Activated naive CD4-positive, alpha-beta T cell treated with anti-CD3 and anti-CD28 coated beads, Interleukin-2, amount 50 U/mL, for 72 hours (primary cell): ENCODE measurements at regions not wholly inside any gene's neighbourhood (a gene's known extent, or its start where the extent isn't known, plus 50 kb on each side); places are given as distances from the start of the nearest gene placed in this dataset.

Experiments
- ATAC-seq, 2 donors: fragments of 150-1000 bp; cut with Tn5 transposase; 2 replicates each; pipeline ENCODE4 v1.10.0; 2021; ENCODE audit warnings: mild to moderate bottlenecking in 2 of 2, moderate library complexity in 2 of 2
- DNase-seq, 2 donors: peaks; one replicate each; pipeline ENCODE4 v3.0.0; 2021 to 2022; ENCODE audit warnings: low spot score in 2 of 2
- H3K27ac Mint-ChIP-seq, 2 donors: one replicate each; pipeline ENCODE4 v1.8.0; 2022; ENCODE audit warnings: mild to moderate bottlenecking in 2 of 2, mixed read lengths in 2 of 2
- H3K36me3 Mint-ChIP-seq, 2 donors: one replicate each; pipeline ENCODE4 v1.8.0; 2022; ENCODE audit warnings: mixed read lengths in 2 of 2
- H3K9me3 Mint-ChIP-seq, 2 donors: one replicate each; pipeline ENCODE4 v1.8.0; 2022; ENCODE audit warnings: mixed read lengths in 2 of 2

GRCh38 chr18:76223403-76223802 is 271.6 kb downstream of the ZNF516 start:
- Mint-ChIP-seq H3K36me3 (no peaks in the 10 kb centered on the region), H3K27ac (no peak overlapping the region), H3K9me3 (no peaks in the 10 kb centered on the region)
- ATAC-seq (no peak), DNase-seq (no peak)

GRCh38 chr18:76219023-76219422 is 276.0 kb downstream of the ZNF516 start:
- no peaks in the 10 kb centered on the region for H3K36me3 Mint-ChIP-seq
- no peak overlapping the region for H3K27ac Mint-ChIP-seq
- H3K9me3 Mint-ChIP-seq = no peaks in the 10 kb centered on the region
- DNase-seq (no peak), ATAC-seq (no peak)

DNA sequence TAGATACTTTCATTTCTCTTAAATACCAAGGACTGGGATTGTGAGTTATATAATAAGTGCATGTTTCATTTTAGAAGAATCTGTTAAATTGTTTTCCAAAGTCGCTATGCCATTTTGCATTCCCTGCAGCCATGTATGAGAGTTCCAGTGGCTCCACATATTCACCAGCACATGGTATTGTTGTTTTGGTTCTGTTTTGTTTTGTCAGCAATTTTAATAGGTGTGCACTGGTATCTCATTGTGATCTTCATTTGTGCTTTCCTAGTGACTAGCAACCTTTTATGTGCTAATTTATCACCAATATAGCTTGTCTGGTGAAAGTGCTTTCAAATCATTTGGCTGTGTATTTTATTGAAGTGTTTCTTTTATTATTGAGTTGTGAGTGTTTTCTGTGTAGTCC is 278.9 kb downstream of the ZNF516 start:
- ATAC-seq (no peak), DNase-seq (no peak)
- no peak overlapping the region for H3K27ac Mint-ChIP-seq
- H3K36me3 Mint-ChIP-seq = no peaks in the 10 kb centered on the region
- no peaks in the 10 kb centered on the region for H3K9me3 Mint-ChIP-seq

- no peak overlapping the region for H3K27ac Mint-ChIP-seq
- ATAC-seq (no peak), DNase-seq (no peak)
- no peaks in the 10 kb centered on the region for H3K36me3 Mint-ChIP-seq
- no peaks in the 10 kb centered on the region for H3K9me3 Mint-ChIP-seq
Observed at GRCh38 chr18:76213991-76214390, 281.1 kb downstream of the ZNF516 start.

- H3K27ac Mint-ChIP-seq = no peak overlapping the region
- no peaks in the 10 kb centered on the region for H3K36me3 Mint-ChIP-seq
- H3K9me3 Mint-ChIP-seq = no peaks in the 10 kb centered on the region
- no peak for DNase-seq
- ATAC-seq = no peak
Observed at GRCh38 chr18:76212960-76213359, 282.1 kb downstream of the ZNF516 start.

GRCh38 chr18:76209597-76209996 is 285.4 kb downstream of the ZNF516 start:
- H3K36me3 Mint-ChIP-seq = no peaks in the 10 kb centered on the region
- DNase-seq = no peak
- no peaks in the 10 kb centered on the region for H3K9me3 Mint-ChIP-seq
- peak; percentile 90 to 93 for ATAC-seq
- H3K27ac Mint-ChIP-seq = peak overlapping the region in 1 of 2 donors; percentile 74

DNA sequence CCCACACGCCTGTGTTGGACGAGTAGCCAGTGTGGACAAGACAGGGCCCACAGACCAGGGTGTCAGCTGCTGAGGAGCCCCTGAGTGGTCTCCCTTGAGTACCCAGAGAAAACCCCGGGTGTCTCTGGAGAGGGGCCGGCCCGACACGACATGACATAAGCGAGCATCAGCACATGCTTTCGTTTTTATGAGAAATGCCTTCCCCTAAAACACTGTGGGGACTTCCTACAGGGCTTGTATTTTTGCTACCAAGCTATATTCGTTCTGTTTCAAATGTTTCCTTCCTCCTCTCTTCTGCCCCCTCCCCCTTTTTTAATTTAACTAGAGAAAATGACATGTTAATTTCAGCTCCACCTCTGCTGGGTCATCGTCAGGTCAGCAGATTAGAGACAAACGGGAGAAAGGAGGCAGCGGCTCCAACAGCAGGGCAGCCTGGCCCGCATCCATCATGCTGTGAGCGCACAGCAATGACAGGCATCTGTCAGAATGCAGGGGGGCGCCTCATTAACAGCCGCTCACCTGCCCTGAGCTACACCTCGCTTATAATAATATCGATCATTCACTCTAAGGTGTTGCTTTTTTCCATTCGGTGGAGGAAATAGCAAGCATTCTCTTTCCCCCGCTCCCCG is 286.2 kb downstream of the ZNF516 start:
- no peak for DNase-seq
- Mint-ChIP-seq H3K27ac (peak overlapping the region; percentile 5 to 74), H3K9me3 (no peaks in the 10 kb centered on the region), H3K36me3 (no peaks in the 10 kb centered on the region)
- peak in 1 of 2 donors; percentile 29 for ATAC-seq

DNA sequence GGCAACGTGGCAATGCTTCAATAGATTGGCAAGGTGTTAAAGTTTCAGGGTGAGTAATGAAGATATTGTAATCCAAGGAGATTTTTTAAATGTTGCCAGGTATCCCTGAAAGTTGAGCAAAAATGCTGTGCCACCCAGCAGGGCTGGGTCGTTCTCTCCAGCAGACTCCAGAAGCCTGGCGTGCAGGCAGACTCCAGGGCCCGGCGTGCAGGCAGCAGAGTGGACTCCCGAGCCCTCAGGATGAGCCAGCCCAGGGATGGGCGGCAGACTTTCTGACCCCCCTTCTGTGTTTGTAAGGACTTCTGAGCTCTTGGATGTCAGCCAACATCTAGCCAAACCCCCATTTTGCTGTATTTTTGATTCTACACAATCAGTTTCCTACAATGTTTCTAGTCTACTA is 289.1 kb downstream of the ZNF516 start:
- peaks cover 0 to 5% of the 10 kb centered on the region in 2 donors for H3K9me3 Mint-ChIP-seq
- no peak overlapping the region for H3K27ac Mint-ChIP-seq
- no peaks in the 10 kb centered on the region for H3K36me3 Mint-ChIP-seq
- DNase-seq = no peak
- ATAC-seq = no peak

GRCh38 chr18:76203552-76203951 is 291.5 kb downstream of the ZNF516 start:
- no peak for DNase-seq
- H3K36me3 Mint-ChIP-seq = no peaks in the 10 kb centered on the region
- peak in 1 of 2 donors; percentile 40 for ATAC-seq
- H3K27ac Mint-ChIP-seq = no peak overlapping the region
- peaks cover 0 to 5% of the 10 kb centered on the region in 2 donors for H3K9me3 Mint-ChIP-seq

DNA sequence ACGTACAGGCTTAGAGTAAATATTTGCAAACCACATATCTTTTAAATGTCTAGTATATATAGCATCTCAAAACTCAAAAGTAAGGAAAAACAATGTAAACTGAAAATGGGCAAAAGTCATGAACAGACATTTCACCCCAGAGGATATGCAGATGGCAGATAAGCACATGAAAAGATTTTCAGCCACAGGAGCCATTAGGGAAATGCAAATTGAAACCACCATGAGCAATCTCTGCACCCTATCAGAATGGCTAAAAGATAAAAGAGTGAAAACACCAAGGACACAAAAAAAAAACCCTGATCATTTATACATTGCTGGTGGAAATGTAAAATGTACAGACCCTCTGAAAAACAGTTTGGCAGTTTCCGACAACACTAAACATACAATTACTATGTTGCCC is 292.7 kb downstream of the ZNF516 start:
- no peak for ATAC-seq
- no peak for DNase-seq
- Mint-ChIP-seq H3K27ac (no peak overlapping the region), H3K36me3 (no peaks in the 10 kb centered on the region), H3K9me3 (peaks cover 0 to 5% of the 10 kb centered on the region in 2 donors)

DNA sequence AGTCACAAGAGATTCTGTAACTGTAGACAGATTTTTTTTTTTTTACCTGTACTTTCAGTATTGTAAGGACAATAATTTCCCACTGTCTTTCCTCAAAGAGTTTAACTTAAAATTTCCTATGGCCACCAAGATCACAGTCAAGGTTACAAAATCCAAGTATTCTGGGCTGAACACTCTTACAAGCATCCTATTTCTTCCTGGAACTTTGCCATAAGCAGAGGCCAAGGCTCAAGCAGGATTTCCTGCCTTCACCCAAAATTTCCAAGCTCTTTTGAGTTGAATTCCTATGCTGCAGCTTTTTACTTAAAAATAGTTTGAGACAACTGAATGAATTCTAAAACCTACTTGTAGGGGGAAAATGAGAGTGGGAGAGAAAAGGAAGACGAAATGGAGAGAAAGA is 299.4 kb downstream of the ZNF516 start:
- Mint-ChIP-seq H3K27ac (no peak overlapping the region), H3K9me3 (peaks cover 5 to 6% of the 10 kb centered on the region in 2 donors), H3K36me3 (peaks cover 0 to 5% of the 10 kb centered on the region in 2 donors)
- DNase-seq = no peak
- ATAC-seq = no peak

GRCh38 chr18:76188097-76188496 is 306.9 kb downstream of the ZNF516 start:
- ATAC-seq = no peak
- no peak overlapping the region for H3K27ac Mint-ChIP-seq
- H3K9me3 Mint-ChIP-seq = peaks cover under 1 to 12% of the 10 kb centered on the region in 2 donors
- DNase-seq = no peak
- H3K36me3 Mint-ChIP-seq = peaks cover 0 to 5% of the 10 kb centered on the region in 2 donors

DNA sequence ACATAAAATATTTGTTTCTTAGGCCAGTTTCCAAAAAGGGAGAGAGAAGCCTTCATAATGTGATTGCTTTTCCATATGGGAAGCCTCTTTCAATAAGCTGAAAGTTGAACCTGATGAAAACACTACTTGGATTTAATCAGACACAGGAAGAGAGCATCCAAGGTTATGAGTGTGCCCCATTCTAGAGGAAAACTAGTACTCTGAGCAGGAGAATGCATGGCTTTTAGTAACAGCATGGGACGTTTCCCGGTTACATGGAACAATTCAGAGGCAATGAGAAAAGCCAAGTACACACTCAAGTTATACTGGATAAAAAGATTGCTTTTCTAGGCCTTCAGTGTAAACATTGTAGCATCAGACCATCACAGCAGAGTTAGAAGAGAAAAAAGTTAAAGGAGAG is 315.8 kb downstream of the ZNF516 start:
- ATAC-seq (no peak), DNase-seq (no peak)
- Mint-ChIP-seq H3K9me3 (no peaks in the 10 kb centered on the region), H3K36me3 (no peaks in the 10 kb centered on the region), H3K27ac (no peak overlapping the region)

- DNase-seq (no peak), ATAC-seq (no peak)
- Mint-ChIP-seq H3K36me3 (no peaks in the 10 kb centered on the region), H3K27ac (no peak overlapping the region), H3K9me3 (no peaks in the 10 kb centered on the region)
Observed at GRCh38 chr18:76177160-76177559, 317.9 kb downstream of the ZNF516 start.

DNA sequence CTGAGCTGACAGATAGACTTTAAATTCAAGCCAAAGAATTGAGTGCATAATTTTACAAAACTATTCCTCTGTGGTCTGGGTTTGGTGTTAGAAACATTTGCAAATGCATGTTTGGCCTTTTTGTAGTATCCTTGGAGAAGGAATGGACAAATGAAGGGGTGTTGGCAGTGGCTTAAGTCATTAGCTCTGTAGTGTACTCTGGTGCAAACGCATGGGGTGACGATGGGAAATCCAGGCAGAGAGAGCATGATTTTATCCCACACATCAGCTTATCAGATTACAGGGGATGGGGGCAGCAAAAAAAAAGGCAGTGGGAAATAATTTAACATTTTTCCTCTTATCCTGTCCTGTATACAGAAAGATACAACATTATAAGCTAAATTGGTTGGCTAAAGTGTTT is 320.6 kb downstream of the ZNF516 start:
- H3K36me3 Mint-ChIP-seq = no peaks in the 10 kb centered on the region
- no peak for ATAC-seq
- no peak for DNase-seq
- H3K27ac Mint-ChIP-seq = no peak overlapping the region
- H3K9me3 Mint-ChIP-seq = no peaks in the 10 kb centered on the region

DNA sequence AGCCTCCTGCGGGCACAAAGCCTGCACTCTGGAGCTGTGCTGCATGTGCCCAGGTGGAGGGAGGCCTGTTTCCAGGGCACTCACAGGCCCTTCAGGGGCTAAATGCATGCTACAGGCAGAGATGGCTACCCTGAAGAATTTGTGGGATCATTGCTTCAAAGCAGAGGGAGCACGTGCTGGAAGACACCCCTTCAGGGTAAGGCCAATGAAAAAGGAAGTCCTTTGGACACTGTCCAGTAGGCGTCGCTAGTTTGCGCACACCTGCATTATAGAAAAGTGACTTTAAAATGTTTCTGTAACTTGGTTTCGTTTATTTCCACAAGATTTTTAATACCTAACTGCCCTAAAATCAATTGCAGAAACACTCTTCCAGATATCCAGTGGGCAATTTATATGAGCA is 325.3 kb downstream of the ZNF516 start:
- Mint-ChIP-seq H3K27ac (no peak overlapping the region), H3K36me3 (no peaks in the 10 kb centered on the region), H3K9me3 (no peaks in the 10 kb centered on the region)
- ATAC-seq (no peak), DNase-seq (no peak)

GRCh38 chr18:76167845-76168621 is 327.0 kb downstream of the ZNF516 start:
- no peak overlapping the region for H3K27ac Mint-ChIP-seq
- ATAC-seq = no peak
- H3K36me3 Mint-ChIP-seq = no peaks in the 10 kb centered on the region
- no peak for DNase-seq
- no peaks in the 10 kb centered on the region for H3K9me3 Mint-ChIP-seq

GRCh38 chr18:76167410-76167809 is 327.6 kb downstream of the ZNF516 start:
- no peaks in the 10 kb centered on the region for H3K36me3 Mint-ChIP-seq
- no peaks in the 10 kb centered on the region for H3K9me3 Mint-ChIP-seq
- DNase-seq = no peak
- H3K27ac Mint-ChIP-seq = no peak overlapping the region
- ATAC-seq = no peak
